ENCODE measurements at regions not wholly inside any gene's neighbourhood (a gene's known extent, or its start where the extent isn't known, plus 50 kb on each side); places are given as distances from the start of the nearest gene placed in this dataset.

- Mint-ChIP-seq H3K27ac (no peak overlapping the region), H3K36me3 (ENCODE audit: low read depth) (peaks cover 2% of the 10 kb centered on the region; the same call in 1 of the 3 replicates), H3K4me3 (no peak overlapping the region), H3K4me1 (peaks cover 23% of the 10 kb centered on the region), H3K9me3 (no peaks in the 10 kb centered on the region), H3K27me3 (ENCODE audit: insufficient read depth, low read depth, poor library complexity) (no peaks in the 10 kb centered on the region)
- Histone ChIP-seq H3K4me3 (no peak overlapping the region), H3K79me2 (replicated peaks; ENCODE audit: insufficient read depth) (no peaks in the 10 kb centered on the region; the same call in 1 of the 2 replicates), H3K9me2 (ENCODE audit: insufficient read depth) (no peaks in the 10 kb centered on the region), H3K4me1 (ENCODE audit: insufficient read depth) (peaks cover 34% of the 10 kb centered on the region), H3K36me3 (ENCODE audit: insufficient read depth) (no peaks in the 10 kb centered on the region), H3K27ac (ENCODE audit: low read depth) (no peak overlapping the region), H3K27me3 (ENCODE audit: insufficient read depth) (no peaks in the 10 kb centered on the region), H4K20me1 (replicated peaks; ENCODE audit: insufficient read depth) (no peaks in the 10 kb centered on the region), H3K4me2 (no peak overlapping the region), H2AFZ (no peak overlapping the region), H3F3A (replicated peaks; ENCODE audit: low read depth) (no peaks in the 10 kb centered on the region)
- DNase-seq (ENCODE audit: low spot score) (no peak), ATAC-seq (no peak)
- TF ChIP-seq NANOG (IDR thresholded peaks at IDR 0.05; ENCODE audit: borderline replicate concordance), result no peak
- no peak for TF ChIP-seq ETS1 (IDR thresholded peaks at IDR 0.05)
- no peak for TF ChIP-seq JUNB (IDR thresholded peaks at IDR 0.05; ENCODE audit: unreplicated experiment)
- TF ChIP-seq, protein P1, sequence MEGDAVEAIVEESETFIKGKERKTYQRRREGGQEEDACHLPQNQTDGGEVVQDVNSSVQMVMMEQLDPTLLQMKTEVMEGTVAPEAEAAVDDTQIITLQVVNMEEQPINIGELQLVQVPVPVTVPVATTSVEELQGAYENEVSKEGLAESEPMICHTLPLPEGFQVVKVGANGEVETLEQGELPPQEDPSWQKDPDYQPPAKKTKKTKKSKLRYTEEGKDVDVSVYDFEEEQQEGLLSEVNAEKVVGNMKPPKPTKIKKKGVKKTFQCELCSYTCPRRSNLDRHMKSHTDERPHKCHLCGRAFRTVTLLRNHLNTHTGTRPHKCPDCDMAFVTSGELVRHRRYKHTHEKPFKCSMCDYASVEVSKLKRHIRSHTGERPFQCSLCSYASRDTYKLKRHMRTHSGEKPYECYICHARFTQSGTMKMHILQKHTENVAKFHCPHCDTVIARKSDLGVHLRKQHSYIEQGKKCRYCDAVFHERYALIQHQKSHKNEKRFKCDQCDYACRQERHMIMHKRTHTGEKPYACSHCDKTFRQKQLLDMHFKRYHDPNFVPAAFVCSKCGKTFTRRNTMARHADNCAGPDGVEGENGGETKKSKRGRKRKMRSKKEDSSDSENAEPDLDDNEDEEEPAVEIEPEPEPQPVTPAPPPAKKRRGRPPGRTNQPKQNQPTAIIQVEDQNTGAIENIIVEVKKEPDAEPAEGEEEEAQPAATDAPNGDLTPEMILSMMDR (conservative IDR thresholded peaks at IDR 0.05; ENCODE audit: low read depth in 2 of 2), result no peak
- TF ChIP-seq ZNF331 (CRISPR knock-in tag; IDR thresholded peaks at IDR 0.05; ENCODE audit: low read depth), result no peak
- TF ChIP-seq ZNF114 (CRISPR knock-in tag; IDR thresholded peaks at IDR 0.05), result no peak
- TF ChIP-seq REST (IDR thresholded peaks at IDR 0.05; ENCODE audit: unreplicated experiment), result no peak
These were observed 2021.1 kb upstream of the CELF4 start for GRCh38 chr18:39586741-39587140.

- no peak overlapping the region for H2AFZ ChIP-seq
- no peaks in the 10 kb centered on the region for H3K27me3 ChIP-seq (ENCODE audit: insufficient read depth)
- TF ChIP-seq EZH2phosphoT487 (IDR thresholded peaks at IDR 0.05; ENCODE audit: unreplicated experiment) (no peak), NANOG (IDR thresholded peaks at IDR 0.05; ENCODE audit: borderline replicate concordance) (no peak), JUNB (IDR thresholded peaks at IDR 0.05; ENCODE audit: unreplicated experiment) (no peak)
- H3K79me2 ChIP-seq (replicated peaks; ENCODE audit: insufficient read depth), result no peaks in the 10 kb centered on the region
- DNase-seq (ENCODE audit: low spot score), result no peak
- Mint-ChIP-seq H3K9me3 (no peaks in the 10 kb centered on the region), H3K4me1 (peaks cover 16% of the 10 kb centered on the region), H3K4me3 (no peak overlapping the region), H3K27me3 (ENCODE audit: insufficient read depth, low read depth, poor library complexity) (no peaks in the 10 kb centered on the region), H3K36me3 (ENCODE audit: low read depth) (no peaks in the 10 kb centered on the region; the same call in 2 of the 3 replicates), H3K27ac (no peak overlapping the region)
- no peaks in the 10 kb centered on the region; the same call in 1 of the 2 replicates for H3F3A ChIP-seq (replicated peaks; ENCODE audit: low read depth)
- 0 out of 2 replicates have a peak, but pooled peaks cover 3% of the 10 kb centered on the region for H3K9me2 ChIP-seq (ENCODE audit: insufficient read depth)
- no peak overlapping the region for H3K27ac ChIP-seq (ENCODE audit: low read depth)
- no peak for ATAC-seq
- no peaks in the 10 kb centered on the region for H3K36me3 ChIP-seq (ENCODE audit: insufficient read depth)
- peaks cover 18% of the 10 kb centered on the region for H3K4me1 ChIP-seq (ENCODE audit: insufficient read depth)
- H3K4me3 ChIP-seq, result no peak overlapping the region
- peak overlapping the region; percentile 42 for H3K4me2 ChIP-seq
- H4K20me1 ChIP-seq (replicated peaks; ENCODE audit: insufficient read depth), result peaks cover 4% of the 10 kb centered on the region; the same call in 1 of the 2 replicates
These were observed 2009.3 kb upstream of the CELF4 start for GRCh38 chr18:39574897-39575296.

Measured in GM23338 (cell line).